ENCODE measurements at regions not wholly inside any gene's neighbourhood (a gene's known extent, or its start where the extent isn't known, plus 50 kb on each side); places are given as distances from the start of the nearest gene placed in this dataset.

DNA sequence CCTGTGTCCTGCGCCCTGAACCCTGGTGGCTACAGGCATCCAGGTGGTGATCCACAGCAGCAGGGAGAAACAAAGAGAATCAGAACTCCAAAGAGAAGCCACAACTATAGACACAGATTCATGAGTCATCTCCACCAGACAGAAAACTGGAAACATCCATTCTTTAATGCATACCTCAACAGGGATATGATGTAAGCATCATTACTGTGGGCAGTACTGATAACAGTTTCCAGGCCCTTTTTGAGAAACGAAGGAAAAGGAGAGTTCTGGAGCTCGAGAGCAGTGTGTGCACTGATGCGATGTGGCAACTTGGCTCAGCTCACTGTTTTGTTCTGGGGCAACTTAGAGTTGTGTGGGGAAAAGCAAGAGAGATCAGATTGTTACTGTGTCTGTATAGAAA is 215.6 kb upstream of the ADAMTS16 start:
- TF ChIP-seq, protein P1, sequence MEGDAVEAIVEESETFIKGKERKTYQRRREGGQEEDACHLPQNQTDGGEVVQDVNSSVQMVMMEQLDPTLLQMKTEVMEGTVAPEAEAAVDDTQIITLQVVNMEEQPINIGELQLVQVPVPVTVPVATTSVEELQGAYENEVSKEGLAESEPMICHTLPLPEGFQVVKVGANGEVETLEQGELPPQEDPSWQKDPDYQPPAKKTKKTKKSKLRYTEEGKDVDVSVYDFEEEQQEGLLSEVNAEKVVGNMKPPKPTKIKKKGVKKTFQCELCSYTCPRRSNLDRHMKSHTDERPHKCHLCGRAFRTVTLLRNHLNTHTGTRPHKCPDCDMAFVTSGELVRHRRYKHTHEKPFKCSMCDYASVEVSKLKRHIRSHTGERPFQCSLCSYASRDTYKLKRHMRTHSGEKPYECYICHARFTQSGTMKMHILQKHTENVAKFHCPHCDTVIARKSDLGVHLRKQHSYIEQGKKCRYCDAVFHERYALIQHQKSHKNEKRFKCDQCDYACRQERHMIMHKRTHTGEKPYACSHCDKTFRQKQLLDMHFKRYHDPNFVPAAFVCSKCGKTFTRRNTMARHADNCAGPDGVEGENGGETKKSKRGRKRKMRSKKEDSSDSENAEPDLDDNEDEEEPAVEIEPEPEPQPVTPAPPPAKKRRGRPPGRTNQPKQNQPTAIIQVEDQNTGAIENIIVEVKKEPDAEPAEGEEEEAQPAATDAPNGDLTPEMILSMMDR (IDR thresholded peaks at IDR 0.05), result no peak
- no peak for TF ChIP-seq EZH2 (IDR thresholded peaks at IDR 0.05; ENCODE audit: borderline replicate concordance, insufficient read depth, low read depth, low read length, poor library complexity, severe bottlenecking)
